H1 (cell line): ENCODE measurements at regions not wholly inside any gene's neighbourhood (a gene's known extent, or its start where the extent isn't known, plus 50 kb on each side); places are given as distances from the start of the nearest gene placed in this dataset.

Source experiments
- CTCF ChIA-PET: fragments of 300-600 bp; sonication (Branson Sonifier 250); formaldehyde crosslinking; loops from one replicate; lab custom pipeline; 2021; ENCODE audit not compliant: partially characterized antibody; lab: Charles Lee
- POLR2A ChIA-PET: fragments of 300-600 bp; sonication (Branson Sonifier 250); formaldehyde crosslinking; loops from one replicate; lab custom pipeline; 2021; ENCODE audit warnings: inconsistent platforms; ENCODE audit not compliant: partially characterized antibody; lab: Charles Lee
- DNase-seq, 2 experiments: peaks; one replicate each; pipeline versions ENCODE4 v3.0.0 to v3.0.0-alpha.2; 2010 to 2022; ENCODE audit warnings: low spot score in 2 of 2, low read depth in 1 of 2, mixed read lengths in 1 of 2
- FAIRE-seq: peaks from 2 replicates; lab custom pipeline; 2011; peaks lifted over from hg19 to GRCh38; lab: Jason Lieb, UNC
- H2AFZ ChIP-seq: 2 replicates; pipeline ENCODE4 v1.8.1; 2012; ENCODE audit warnings: low read length, inconsistent platforms
- H2AK5ac ChIP-seq: 2 replicates; pipeline ENCODE4 v1.6.1; 2013; ENCODE audit warnings: low read depth, low read length
- H2BK120ac ChIP-seq: replicated peaks from 2 replicates; pipeline ENCODE3; 2013; ENCODE audit warnings: low read depth, low read length, inconsistent platforms
- H2BK12ac ChIP-seq: 2 replicates; pipeline ENCODE4 v1.6.1; 2013; ENCODE audit warnings: low read depth, low read length
- H2BK15ac ChIP-seq: 2 replicates; pipeline ENCODE4 v1.6.1; 2013; ENCODE audit warnings: low read length
- H2BK20ac ChIP-seq: 2 replicates; pipeline ENCODE4 v1.6.1; 2013; ENCODE audit warnings: low read length
- H2BK5ac ChIP-seq: 2 replicates; pipeline ENCODE4 v1.6.1; 2013; ENCODE audit warnings: low read depth, low read length
- H3K14ac ChIP-seq: 2 replicates; pipeline ENCODE4 v1.6.1; 2013; ENCODE audit warnings: inconsistent platforms; ENCODE audit not compliant: insufficient read length
- H3K18ac ChIP-seq: 2 replicates; pipeline ENCODE4 v1.6.1; 2013; ENCODE audit warnings: low read length; ENCODE audit errors: extremely low read depth
- H3K23ac ChIP-seq: 2 replicates; pipeline ENCODE4 v1.6.1; 2013; ENCODE audit warnings: inconsistent platforms; ENCODE audit not compliant: insufficient read length
- H3K23me2 ChIP-seq: 2 replicates; pipeline ENCODE4 v1.6.1; 2013; ENCODE audit warnings: low read depth, low read length
- H3K27ac ChIP-seq: 2 replicates; pipeline ENCODE4 v1.6.1; 2011; ENCODE audit warnings: low read depth, low read length, inconsistent platforms
- H3K27me3 ChIP-seq, 4 experiments: replicated peaks in 1 of 4; 1 replicate in 1 of 4; 2 replicates in 3 of 4; pipeline versions ENCODE4 v1.6.1 to v1.8.1; 2011 to 2013; ENCODE audit warnings: low read length in 3 of 4, mild to moderate bottlenecking in 3 of 4, inconsistent platforms in 2 of 4, mixed read lengths in 2 of 4, moderate library complexity in 1 of 4; ENCODE audit not compliant: control insufficient read depth in 3 of 4, insufficient read depth in 3 of 4; ENCODE audit errors: extremely low read depth in 1 of 4
- H3K36me3 ChIP-seq, 4 experiments: 2 replicates each; pipeline versions ENCODE4 v1.6.1 to v1.8.1; 2011 to 2013; ENCODE audit warnings: mild to moderate bottlenecking in 4 of 4, low read length in 3 of 4, moderate library complexity in 2 of 4, control low read depth in 1 of 4, inconsistent platforms in 1 of 4; ENCODE audit not compliant: insufficient read depth in 4 of 4, control insufficient read depth in 2 of 4
- H3K4ac ChIP-seq: replicated peaks from 2 replicates; pipeline ENCODE3; 2013; ENCODE audit warnings: low read length, low read depth, mixed read lengths, inconsistent platforms; ENCODE audit not compliant: insufficient read length
- H3K4me1 ChIP-seq, 4 experiments: replicated peaks in 1 of 4; 1 replicate in 1 of 4; 2 replicates in 3 of 4; pipeline versions ENCODE4 v1.6.1 to v1.8.1; 2011 to 2013; ENCODE audit warnings: low read length in 3 of 4, inconsistent platforms in 2 of 4, mixed read lengths in 1 of 4; ENCODE audit not compliant: insufficient read depth in 4 of 4, control insufficient read depth in 3 of 4
- H3K4me2 ChIP-seq, 2 experiments: 2 replicates each; pipeline versions ENCODE4 v1.6.1 to v1.8.1; 2011 to 2013; ENCODE audit warnings: low read depth in 2 of 2, low read length in 2 of 2, control low read depth in 1 of 2, inconsistent platforms in 1 of 2, mild to moderate bottlenecking in 1 of 2; ENCODE audit not compliant: insufficient read depth in 1 of 2
- H3K4me3 ChIP-seq, 4 experiments: fragments of 200-600, 300-600 bp in 1 of 4; sonication (generic), shearing (Covaris generic), sonication (Bioruptor Twin) in 1 of 4; 2 replicates each; pipeline versions ENCODE4 v1.5.1 to v1.8.1; 2011 to 2016; ENCODE audit warnings: low read length in 4 of 4, low read depth in 3 of 4, control low read depth in 2 of 4, inconsistent platforms in 2 of 4, mild to moderate bottlenecking in 2 of 4, mixed read lengths in 1 of 4, moderate library complexity in 1 of 4; ENCODE audit not compliant: insufficient read depth in 2 of 4; ENCODE audit errors: extremely low read depth in 1 of 4
- H3K56ac ChIP-seq: replicated peaks from 2 replicates; pipeline ENCODE3; 2013; ENCODE audit warnings: low read depth, mild to moderate bottlenecking, mixed read lengths, low read length, inconsistent platforms; ENCODE audit not compliant: insufficient read length
- H3K79me1 ChIP-seq: 2 replicates; pipeline ENCODE4 v1.6.1; 2013; ENCODE audit warnings: low read depth, low read length, control low read depth
- H3K79me2 ChIP-seq, 2 experiments: 2 replicates each; pipeline versions ENCODE4 v1.6.1 to v1.8.1; 2012 to 2013; ENCODE audit warnings: low read length in 2 of 2, mild to moderate bottlenecking in 2 of 2, inconsistent platforms in 1 of 2; ENCODE audit not compliant: insufficient read depth in 2 of 2, control insufficient read depth in 1 of 2
- H3K9ac ChIP-seq, 4 experiments: replicated peaks in 1 of 4; 1 replicate in 1 of 4; 2 replicates in 3 of 4; pipeline versions ENCODE4 v1.6.1 to v1.8.1; 2011 to 2013; ENCODE audit warnings: low read depth in 3 of 4, low read length in 3 of 4, control low read depth in 2 of 4, mild to moderate bottlenecking in 2 of 4, moderate library complexity in 2 of 4, inconsistent platforms in 1 of 4; ENCODE audit errors: extremely low read depth in 1 of 4
- H3K9me3 ChIP-seq, 2 experiments: 2 replicates each; pipeline versions ENCODE4 v1.6.1 to v1.8.1; 2012 to 2013; ENCODE audit warnings: mild to moderate bottlenecking in 2 of 2, moderate library complexity in 2 of 2, control low read depth in 1 of 2, inconsistent platforms in 1 of 2, low read depth in 1 of 2, low read length in 1 of 2, mixed read lengths in 1 of 2; ENCODE audit not compliant: insufficient read depth in 2 of 2
- H4K20me1 ChIP-seq, 2 experiments: replicated peaks in 1 of 2; 2 replicates each; pipeline versions ENCODE3 to v1.8.1; 2011 to 2013; ENCODE audit warnings: inconsistent platforms in 2 of 2, low read length in 2 of 2, mild to moderate bottlenecking in 1 of 2; ENCODE audit not compliant: insufficient read depth in 2 of 2, control insufficient read depth in 1 of 2
- H4K5ac ChIP-seq: 2 replicates; pipeline ENCODE4 v1.6.1; 2013; ENCODE audit warnings: low read length, low read depth, mixed read lengths, inconsistent platforms; ENCODE audit not compliant: insufficient read length
- H4K8ac ChIP-seq: 2 replicates; pipeline ENCODE4 v1.8.0; 2013; ENCODE audit warnings: mild to moderate bottlenecking, moderate library complexity, low read length, inconsistent platforms; ENCODE audit not compliant: insufficient read depth; ENCODE audit errors: extremely low read depth
- H4K91ac ChIP-seq: replicated peaks from 2 replicates; pipeline ENCODE3; 2013; ENCODE audit warnings: low read length, mixed read lengths, inconsistent platforms; ENCODE audit not compliant: insufficient read length
- ASH2L ChIP-seq: fragments of 200-600, 300-600 bp; sonication (generic); IDR thresholded peaks from one replicate; pipeline ENCODE4 v1.7.1; 2017; ENCODE audit warnings: low read length
- CBX5 ChIP-seq: fragments of 300-800, 300-1000 bp; sonication (generic); IDR thresholded peaks from 2 replicates; pipeline ENCODE4 v1.7.1; 2016; ENCODE audit warnings: antibody characterized with exemption, low read length, low read depth
- CBX8 ChIP-seq: fragments of 300-800, 300-1000 bp; sonication (generic); IDR thresholded peaks from 2 replicates; pipeline ENCODE4 v1.7.1; 2016; ENCODE audit warnings: low read depth, low read length, borderline replicate concordance
- CTBP2 ChIP-seq: IDR thresholded peaks from 2 replicates; pipeline ENCODE4 v1.7.0; 2011; ENCODE audit warnings: borderline replicate concordance, mild to moderate bottlenecking, moderate library complexity, mixed read lengths, low read length; ENCODE audit not compliant: insufficient read depth, insufficient read length
- POLR2AphosphoS5 ChIP-seq: IDR thresholded peaks from 2 replicates; pipeline ENCODE4 v1.6.1; 2011; ENCODE audit warnings: low read depth, low read length
- SUZ12 ChIP-seq: fragments of 200-600 bp; sonication (generic); IDR thresholded peaks from 2 replicates; pipeline ENCODE4 v1.6.1; 2012; ENCODE audit warnings: mild to moderate bottlenecking, inconsistent platforms, low read length, moderate library complexity, mixed read lengths
- TAF1 ChIP-seq: IDR thresholded peaks from 2 replicates; pipeline ENCODE4 v1.6.1; 2011; ENCODE audit warnings: mild to moderate bottlenecking, low read depth, low read length
- WGBS, 2 experiments: shearing (Covaris generic) in 1 of 2; methylation state at CpG; one replicate each; pipeline versions ENCODE4 v1.1.6 to v1.1.7; 2013 to 2015; ENCODE audit warnings: low lambda C conversion rate in 2 of 2, mixed read lengths in 2 of 2, inconsistent platforms in 1 of 2, low coverage in 1 of 2, missing lambda C conversion rate in 1 of 2; ENCODE audit not compliant: insufficient replicate concordance in 2 of 2, insufficient coverage in 1 of 2, insufficient read length in 1 of 2; ENCODE audit errors: extremely low coverage in 1 of 2, missing lambda C conversion rate in 1 of 2; 5-methylcytosine and 5-hydroxymethylcytosine counted together
- TF ChIP-seq, protein P1 (sequence below): IDR thresholded peaks from 2 replicates; pipeline ENCODE4 v1.6.1; 2012; ENCODE audit warnings: inconsistent platforms

DNA sequence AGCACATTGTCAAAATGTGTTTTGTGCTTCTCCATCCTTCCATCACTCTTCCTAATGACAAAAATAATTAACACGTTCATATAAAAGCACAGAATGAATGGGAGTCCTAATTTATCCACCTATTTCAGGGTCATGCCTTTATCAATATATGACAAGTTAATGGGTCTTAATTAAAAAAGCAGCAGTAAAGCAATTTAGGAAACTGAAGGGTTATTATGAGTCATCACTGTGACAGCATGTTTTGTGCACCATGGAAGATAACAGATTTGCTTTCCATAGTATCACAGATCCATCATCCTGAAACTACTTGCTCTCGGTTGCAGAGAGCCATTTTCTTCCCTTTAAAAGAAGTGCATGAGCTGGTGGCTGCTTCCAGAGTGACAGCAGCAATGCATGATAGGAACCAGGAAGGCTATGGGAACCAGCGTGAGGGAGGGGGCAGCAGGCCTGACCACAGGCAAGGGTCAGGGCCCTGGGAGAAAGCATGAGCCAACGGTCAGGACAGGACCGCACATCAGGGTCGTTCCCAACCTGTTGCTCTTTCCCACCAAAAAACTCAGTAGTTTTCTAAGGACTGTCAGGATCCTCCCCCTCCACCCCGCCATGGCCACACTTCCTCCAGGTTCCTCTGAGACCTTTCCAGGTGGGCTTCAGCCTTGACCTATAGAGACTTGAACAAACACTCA lies 784.1 kb downstream of the UQCRFS1 start:
- no peak overlapping the region for H3K56ac ChIP-seq
- H3K9ac ChIP-seq: no peak overlapping the region
- no peak overlapping the region for H2AFZ ChIP-seq
- FAIRE-seq: no peak
- H2BK120ac ChIP-seq: no peak overlapping the region
- H3K4me1 ChIP-seq: peaks cover 7 to 26% (median 16%) of the 10 kb centered on the region in 4 experiments; a peak in 6 of 7 replicates
- no peak overlapping the region for H2BK20ac ChIP-seq
- no peak overlapping the region for H3K4me2 ChIP-seq
- H3K79me2 ChIP-seq: no peaks in the 10 kb centered on the region
- peaks cover 0 to 3% of the 10 kb centered on the region in 2 experiments; a peak in 1 of 4 replicates for H3K9me3 ChIP-seq
- peaks cover 3% of the 10 kb centered on the region; the same call in 1 of the 2 replicates for H3K23me2 ChIP-seq
- POLR2A ChIA-PET: interaction anchor here (1.3 to 1.7 kb wide), 2 partner anchors 17 to 18 kb away, joined by 4 to 5 read pairs; no protein-coding TSS in a partner anchor
- H3K79me1 ChIP-seq: no peaks in the 10 kb centered on the region
- no peak overlapping the region for H3K4me3 ChIP-seq
- WGBS, 2 experiments: 84% methylated on average over 7 of the region's 7 CpGs; no CpG with 5 or more reads in 1 of the 2 experiments
- DNase-seq: peak in 1 of 2 experiments; percentile 32
- CTCF ChIA-PET: no interaction called here
- no peak overlapping the region for H4K91ac ChIP-seq
- H3K36me3 ChIP-seq: no peaks in the 10 kb centered on the region
- no peak overlapping the region for H2AK5ac ChIP-seq
- no peak overlapping the region for H3K23ac ChIP-seq
- H2BK12ac ChIP-seq: peak overlapping the region; percentile 7; the same call in 1 of the 2 replicates
- H4K5ac ChIP-seq: no peak overlapping the region
- TF ChIP-seq SUZ12 (no peak), CBX5 (no peak), ASH2L (no peak), CTBP2 (no peak), CBX8 (no peak), TAF1 (no peak), POLR2AphosphoS5 (no peak)
- TF ChIP-seq, protein P1, sequence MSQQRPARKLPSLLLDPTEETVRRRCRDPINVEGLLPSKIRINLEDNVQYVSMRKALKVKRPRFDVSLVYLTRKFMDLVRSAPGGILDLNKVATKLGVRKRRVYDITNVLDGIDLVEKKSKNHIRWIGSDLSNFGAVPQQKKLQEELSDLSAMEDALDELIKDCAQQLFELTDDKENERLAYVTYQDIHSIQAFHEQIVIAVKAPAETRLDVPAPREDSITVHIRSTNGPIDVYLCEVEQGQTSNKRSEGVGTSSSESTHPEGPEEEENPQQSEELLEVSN: peak; percentile 30; the same call in 1 of the 2 replicates
- no peak overlapping the region for H2BK5ac ChIP-seq
- H2BK15ac ChIP-seq: 0 out of 2 replicates have a peak overlapping the region, but pooled peaks have one; percentile 14
- no peak overlapping the region for H3K4ac ChIP-seq
- H4K20me1 ChIP-seq: no peaks in the 10 kb centered on the region
- no peaks in the 10 kb centered on the region for H3K27me3 ChIP-seq
- no peak overlapping the region for H3K14ac ChIP-seq
- no peak overlapping the region for H4K8ac ChIP-seq
- no peak overlapping the region for H3K27ac ChIP-seq
- H3K18ac ChIP-seq: no peak overlapping the region
